Ishikawa (cell line): ENCODE measurements at regions not wholly inside any gene's neighbourhood (a gene's known extent, or its start where the extent isn't known, plus 50 kb on each side); places are given as distances from the start of the nearest gene placed in this dataset.

ENCODE experiments used
- CEBPB ChIP-seq: IDR thresholded peaks from 2 replicates; pipeline ENCODE4 v1.6.1; 2012
- CREB1 ChIP-seq: IDR thresholded peaks from 2 replicates; pipeline ENCODE4 v1.6.1; 2012; ENCODE audit warnings: low read depth
- EGR1 ChIP-seq: IDR thresholded peaks from 2 replicates; pipeline ENCODE4 v1.6.1; 2012
- EP300 ChIP-seq: IDR thresholded peaks from 2 replicates; pipeline ENCODE4 v1.6.1; 2012; ENCODE audit warnings: borderline replicate concordance
- FOXM1 ChIP-seq: IDR thresholded peaks from 2 replicates; pipeline ENCODE4 v1.6.1; 2012; ENCODE audit warnings: low read depth, borderline replicate concordance
- NFIC ChIP-seq: IDR thresholded peaks from 2 replicates; pipeline ENCODE4 v1.6.1; 2012
- RAD21 ChIP-seq: IDR thresholded peaks from 2 replicates; pipeline ENCODE4 v1.6.1; 2012; ENCODE audit warnings: low read depth
- TAF1 ChIP-seq: IDR thresholded peaks from 2 replicates; pipeline ENCODE4 v1.6.1; 2012; ENCODE audit warnings: low read depth, mild to moderate bottlenecking
- TCF12 ChIP-seq: IDR thresholded peaks from 2 replicates; pipeline ENCODE4 v1.6.1; 2012; ENCODE audit warnings: low read depth
- TEAD4 ChIP-seq: IDR thresholded peaks from 2 replicates; pipeline ENCODE4 v1.6.1; 2012
- YY1 ChIP-seq: IDR thresholded peaks from 2 replicates; pipeline ENCODE4 v1.6.1; 2012; ENCODE audit warnings: low read depth
- ZBTB7A ChIP-seq: IDR thresholded peaks from 2 replicates; pipeline ENCODE4 v1.6.1; 2012; ENCODE audit warnings: low read depth
- TF ChIP-seq, protein P1 (sequence below): IDR thresholded peaks from 2 replicates; pipeline ENCODE4 v1.6.1; 2012
- TF ChIP-seq, protein P2 (sequence below): IDR thresholded peaks from 2 replicates; pipeline ENCODE4 v1.6.1; 2012
- TF ChIP-seq, protein P3 (sequence below): IDR thresholded peaks from 2 replicates; pipeline ENCODE4 v1.6.1; 2012; ENCODE audit warnings: low read depth, mild to moderate bottlenecking

DNA sequence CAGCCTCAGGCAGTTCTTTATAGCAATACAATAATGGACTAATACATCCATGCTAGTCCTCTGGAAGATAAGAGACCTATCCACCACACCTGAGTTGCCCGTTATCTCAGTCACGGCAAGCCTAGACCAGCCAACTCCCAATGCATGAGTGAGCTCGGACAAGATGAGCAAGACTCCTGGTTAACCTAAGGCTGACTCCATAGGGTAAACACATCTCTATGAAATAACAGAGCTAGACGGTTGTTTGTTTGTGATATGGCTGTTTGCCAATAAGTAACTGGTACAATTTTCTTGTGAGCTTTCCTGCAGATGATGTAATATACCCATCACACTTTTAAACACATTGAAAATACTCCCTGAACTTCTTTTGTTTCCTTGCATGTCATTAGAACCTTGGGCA, 70.6 kb upstream of the PHACTR1 start:
- TF ChIP-seq TAF1 (no peak), YY1 (no peak), TCF12 (no peak), FOXM1 (no peak), TEAD4 (no peak), NFIC (no peak), CREB1 (no peak), EGR1 (no peak), ZBTB7A (no peak)
- TF ChIP-seq, protein P1, sequence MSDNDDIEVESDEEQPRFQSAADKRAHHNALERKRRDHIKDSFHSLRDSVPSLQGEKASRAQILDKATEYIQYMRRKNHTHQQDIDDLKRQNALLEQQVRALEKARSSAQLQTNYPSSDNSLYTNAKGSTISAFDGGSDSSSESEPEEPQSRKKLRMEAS, result no peak
- TF ChIP-seq, protein P2, sequence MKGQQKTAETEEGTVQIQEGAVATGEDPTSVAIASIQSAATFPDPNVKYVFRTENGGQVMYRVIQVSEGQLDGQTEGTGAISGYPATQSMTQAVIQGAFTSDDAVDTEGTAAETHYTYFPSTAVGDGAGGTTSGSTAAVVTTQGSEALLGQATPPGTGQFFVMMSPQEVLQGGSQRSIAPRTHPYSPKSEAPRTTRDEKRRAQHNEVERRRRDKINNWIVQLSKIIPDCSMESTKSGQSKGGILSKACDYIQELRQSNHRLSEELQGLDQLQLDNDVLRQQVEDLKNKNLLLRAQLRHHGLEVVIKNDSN, result no peak

DNA sequence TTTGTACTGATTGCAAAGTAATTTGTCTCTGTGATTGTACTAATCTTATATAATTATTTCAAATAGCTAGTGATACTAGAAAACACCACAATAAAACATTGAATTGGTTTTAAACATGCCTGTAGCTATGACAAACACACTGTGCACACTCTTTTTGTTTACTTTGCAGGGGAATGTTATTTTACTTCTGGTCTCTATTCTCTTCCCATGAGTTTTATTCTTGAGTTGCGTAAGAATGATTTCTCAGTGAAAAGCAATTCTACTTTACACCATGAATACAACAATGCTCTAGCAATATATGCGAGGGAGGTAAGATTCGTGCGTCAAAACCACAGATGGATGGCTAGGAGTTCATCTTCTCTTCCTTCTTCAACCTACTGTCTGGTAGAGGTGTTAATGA, 68.4 kb upstream of the PHACTR1 start:
- TF ChIP-seq, protein P1, result no peak
- TF ChIP-seq EGR1 (no peak), RAD21 (no peak), TEAD4 (no peak), NFIC (no peak), CEBPB (no peak), CREB1 (no peak), TAF1 (no peak), YY1 (no peak), EP300 (no peak), ZBTB7A (no peak), TCF12 (no peak), FOXM1 (no peak)
- TF ChIP-seq, protein P2, result no peak
- TF ChIP-seq, protein P3, sequence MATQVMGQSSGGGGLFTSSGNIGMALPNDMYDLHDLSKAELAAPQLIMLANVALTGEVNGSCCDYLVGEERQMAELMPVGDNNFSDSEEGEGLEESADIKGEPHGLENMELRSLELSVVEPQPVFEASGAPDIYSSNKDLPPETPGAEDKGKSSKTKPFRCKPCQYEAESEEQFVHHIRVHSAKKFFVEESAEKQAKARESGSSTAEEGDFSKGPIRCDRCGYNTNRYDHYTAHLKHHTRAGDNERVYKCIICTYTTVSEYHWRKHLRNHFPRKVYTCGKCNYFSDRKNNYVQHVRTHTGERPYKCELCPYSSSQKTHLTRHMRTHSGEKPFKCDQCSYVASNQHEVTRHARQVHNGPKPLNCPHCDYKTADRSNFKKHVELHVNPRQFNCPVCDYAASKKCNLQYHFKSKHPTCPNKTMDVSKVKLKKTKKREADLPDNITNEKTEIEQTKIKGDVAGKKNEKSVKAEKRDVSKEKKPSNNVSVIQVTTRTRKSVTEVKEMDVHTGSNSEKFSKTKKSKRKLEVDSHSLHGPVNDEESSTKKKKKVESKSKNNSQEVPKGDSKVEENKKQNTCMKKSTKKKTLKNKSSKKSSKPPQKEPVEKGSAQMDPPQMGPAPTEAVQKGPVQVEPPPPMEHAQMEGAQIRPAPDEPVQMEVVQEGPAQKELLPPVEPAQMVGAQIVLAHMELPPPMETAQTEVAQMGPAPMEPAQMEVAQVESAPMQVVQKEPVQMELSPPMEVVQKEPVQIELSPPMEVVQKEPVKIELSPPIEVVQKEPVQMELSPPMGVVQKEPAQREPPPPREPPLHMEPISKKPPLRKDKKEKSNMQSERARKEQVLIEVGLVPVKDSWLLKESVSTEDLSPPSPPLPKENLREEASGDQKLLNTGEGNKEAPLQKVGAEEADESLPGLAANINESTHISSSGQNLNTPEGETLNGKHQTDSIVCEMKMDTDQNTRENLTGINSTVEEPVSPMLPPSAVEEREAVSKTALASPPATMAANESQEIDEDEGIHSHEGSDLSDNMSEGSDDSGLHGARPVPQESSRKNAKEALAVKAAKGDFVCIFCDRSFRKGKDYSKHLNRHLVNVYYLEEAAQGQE, result no peak

DNA sequence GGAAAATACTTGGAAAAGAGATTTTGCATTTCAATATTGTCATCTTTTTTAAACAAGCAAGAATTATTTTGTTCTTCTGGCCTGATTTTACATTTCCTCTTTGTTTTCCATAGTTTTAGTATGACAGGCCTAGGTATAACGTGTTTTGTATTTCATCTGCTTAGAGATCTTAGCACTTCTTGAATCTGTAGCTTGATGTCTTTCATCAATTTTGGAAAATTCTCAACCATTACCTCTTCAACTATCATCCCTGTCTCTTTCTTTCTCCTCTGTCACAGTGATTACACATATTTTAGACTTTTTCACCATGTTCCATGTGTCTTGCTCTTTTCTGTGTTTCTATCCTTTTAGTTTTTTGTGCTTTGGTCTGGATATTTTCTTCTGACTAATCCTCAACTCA, 67.2 kb upstream of the PHACTR1 start:
- no peak for TF ChIP-seq CEBPB
- TF ChIP-seq, protein P3, result no peak
- no peak for TF ChIP-seq EP300
- no peak for TF ChIP-seq TEAD4
- TF ChIP-seq, protein P2, result no peak
- TF ChIP-seq NFIC, result no peak
- TF ChIP-seq, protein P1, result no peak
- no peak for TF ChIP-seq RAD21
- TF ChIP-seq ZBTB7A, result no peak
- no peak for TF ChIP-seq FOXM1
- no peak for TF ChIP-seq CREB1

DNA sequence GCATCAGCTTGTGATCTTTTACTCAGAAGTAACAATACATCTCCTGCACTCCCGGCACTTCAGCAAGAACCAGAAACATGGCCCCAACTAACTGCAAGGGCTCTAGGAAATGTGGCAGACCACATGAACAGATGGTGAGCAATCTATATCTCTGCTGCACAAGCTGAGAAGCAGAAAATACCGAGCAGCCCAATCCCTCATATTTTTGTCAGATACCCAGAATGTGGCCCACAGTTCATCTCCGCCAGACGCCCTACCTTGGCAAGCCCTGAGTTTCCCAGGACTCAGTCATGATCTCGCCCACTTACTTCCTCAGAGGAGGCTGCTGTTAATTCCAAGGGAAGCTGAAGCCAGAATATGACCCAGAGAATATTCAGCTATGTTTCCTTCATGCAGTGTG, 63.1 kb upstream of the PHACTR1 start:
- no peak for TF ChIP-seq FOXM1
- TF ChIP-seq TCF12, result no peak
- TF ChIP-seq, protein P2, result no peak
- TF ChIP-seq ZBTB7A, result no peak
- TF ChIP-seq TEAD4, result no peak
- no peak for TF ChIP-seq CREB1
- TF ChIP-seq TAF1, result no peak
- TF ChIP-seq EGR1, result no peak

DNA sequence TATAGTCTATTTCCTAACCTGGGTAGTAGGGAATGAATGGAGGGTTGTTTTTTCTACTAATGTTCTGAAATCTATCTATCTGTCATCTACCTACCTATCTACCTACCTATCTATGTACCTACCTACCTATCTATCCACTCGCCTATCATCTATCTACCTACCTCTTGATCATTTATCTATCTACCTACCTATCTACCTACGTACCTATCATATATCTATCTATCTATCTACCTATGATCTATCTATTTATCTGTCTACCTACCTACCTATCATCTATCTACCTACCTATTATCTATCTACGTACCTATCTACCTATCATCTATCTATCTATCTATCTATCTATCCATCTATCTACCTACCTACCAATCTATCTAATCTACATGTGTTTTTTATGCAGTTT, 62.5 kb upstream of the PHACTR1 start:
- TF ChIP-seq TCF12 (no peak), YY1 (no peak), ZBTB7A (no peak), TEAD4 (no peak)
- TF ChIP-seq, protein P2, result no peak
- TF ChIP-seq, protein P3, result no peak
